ENCODE measurements at regions not wholly inside any gene's neighbourhood (a gene's known extent, or its start where the extent isn't known, plus 50 kb on each side); places are given as distances from the start of the nearest gene placed in this dataset.

- WGBS: 89% methylated on average over 10 of the region's 10 CpGs
These were observed 65.4 kb downstream of the UBIAD1 start for GRCh38 chr1:11338284-11338924.

DNA sequence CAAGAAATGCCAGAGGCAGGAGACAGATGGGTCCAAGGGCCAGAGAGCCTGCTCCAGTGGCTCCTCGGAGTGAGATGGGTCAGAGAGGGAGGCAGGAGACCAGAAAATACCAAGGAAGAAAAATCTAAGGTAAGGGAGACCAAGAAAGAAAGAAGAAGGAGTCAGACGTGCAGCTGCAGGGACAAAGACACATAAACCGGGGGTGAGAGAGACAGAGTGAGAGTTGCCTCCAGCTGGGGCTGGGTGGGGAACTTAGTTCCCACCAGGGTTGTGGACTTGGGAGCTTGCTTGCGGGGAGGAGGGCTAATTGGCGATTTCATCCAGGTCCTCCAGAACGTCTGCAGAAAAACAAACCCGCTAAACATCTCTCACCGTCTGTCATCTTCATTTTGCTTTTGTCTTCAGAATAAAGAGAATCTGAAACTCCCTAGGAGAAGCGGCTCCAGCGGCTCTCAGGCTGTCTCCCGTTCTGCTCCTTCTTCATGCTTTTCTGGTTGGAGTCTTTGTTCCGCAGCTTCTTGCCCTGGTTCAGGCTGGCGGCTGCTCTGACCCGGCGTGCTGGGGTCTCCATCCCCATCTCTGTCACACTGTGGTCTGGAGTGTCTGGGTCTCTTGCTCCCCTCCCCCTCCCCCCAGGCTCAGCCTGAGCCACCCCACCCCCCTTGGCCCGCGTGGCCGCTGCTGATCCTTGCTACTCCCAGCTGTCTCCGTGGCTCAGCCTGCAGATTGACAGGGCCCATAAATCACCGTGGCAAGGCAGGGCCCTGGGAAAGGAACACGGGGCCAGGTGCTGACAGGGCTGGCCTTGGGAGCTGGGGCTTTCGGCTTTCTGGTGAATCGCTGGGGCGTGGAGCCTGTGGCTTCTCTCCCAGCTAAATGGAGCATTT is 66.6 kb downstream of the UBIAD1 start:
- Histone ChIP-seq H3K36me3 (ENCODE audit: control insufficient read depth in 4 of 4, insufficient read depth in 3 of 4, low read depth in 1 of 4, low read length in 3 of 4) (no peaks in the 10 kb centered on the region), H3K4me1 (ENCODE audit: control insufficient read depth in 4 of 4, insufficient read depth in 4 of 4, low read length in 3 of 4) (no peaks in the 10 kb centered on the region), H3K27me3 (ENCODE audit: control insufficient read depth in 4 of 4, insufficient read depth in 4 of 4, low read length in 3 of 4) (no peaks in the 10 kb centered on the region), H3K4me3 (ENCODE audit: low read depth in 1 of 3, low read length in 3 of 3) (no peak overlapping the region), H3K9ac (ENCODE audit: low read depth in 1 of 2, low read length in 2 of 2) (no peak overlapping the region), H3K9me3 (ENCODE audit: control insufficient read depth in 4 of 4, low read length in 3 of 4) (no peaks in the 10 kb centered on the region), H3K27ac (ENCODE audit: low read depth in 1 of 2, low read length in 2 of 2) (no peak overlapping the region)
- DNase-seq (ENCODE audit: low spot score): no peak
- no peak for TF ChIP-seq JUND (IDR thresholded peaks at IDR 0.05)
- 28% methylated on average over 24 of the region's 24 CpGs for WGBS

More at GRCh38 chr1:11338284-11338924, 65.4 kb downstream of the UBIAD1 start:
- no peak overlapping the region for H3K9ac ChIP-seq (ENCODE audit: low read depth in 1 of 2, low read length in 2 of 2)
- DNase-seq (ENCODE audit: low spot score): no peak
- H3K4me1 ChIP-seq (ENCODE audit: control insufficient read depth in 4 of 4, insufficient read depth in 4 of 4, low read length in 3 of 4): no peaks in the 10 kb centered on the region
- no peak overlapping the region for H3K27ac ChIP-seq (ENCODE audit: low read depth in 1 of 2, low read length in 2 of 2)
- H3K36me3 ChIP-seq (ENCODE audit: control insufficient read depth in 4 of 4, insufficient read depth in 3 of 4, low read depth in 1 of 4, low read length in 3 of 4): no peaks in the 10 kb centered on the region
- no peak for TF ChIP-seq HNF4G (IDR thresholded peaks at IDR 0.05)
- TF ChIP-seq FOXA2 (IDR thresholded peaks at IDR 0.05): no peak
- TF ChIP-seq FOXA1 (IDR thresholded peaks at IDR 0.05): no peak
- TF ChIP-seq GABPA (IDR thresholded peaks at IDR 0.05 in 1 of 2, conservative IDR thresholded peaks at IDR 0.05 in 1 of 2): no peak
- no peak for TF ChIP-seq YY1 (IDR thresholded peaks at IDR 0.05)
- no peak for TF ChIP-seq NR2F2 (IDR thresholded peaks at IDR 0.05)
- TF ChIP-seq EGR1 (IDR thresholded peaks at IDR 0.05; ENCODE audit: low read depth in 2 of 2): no peak
- TF ChIP-seq, protein P1, sequence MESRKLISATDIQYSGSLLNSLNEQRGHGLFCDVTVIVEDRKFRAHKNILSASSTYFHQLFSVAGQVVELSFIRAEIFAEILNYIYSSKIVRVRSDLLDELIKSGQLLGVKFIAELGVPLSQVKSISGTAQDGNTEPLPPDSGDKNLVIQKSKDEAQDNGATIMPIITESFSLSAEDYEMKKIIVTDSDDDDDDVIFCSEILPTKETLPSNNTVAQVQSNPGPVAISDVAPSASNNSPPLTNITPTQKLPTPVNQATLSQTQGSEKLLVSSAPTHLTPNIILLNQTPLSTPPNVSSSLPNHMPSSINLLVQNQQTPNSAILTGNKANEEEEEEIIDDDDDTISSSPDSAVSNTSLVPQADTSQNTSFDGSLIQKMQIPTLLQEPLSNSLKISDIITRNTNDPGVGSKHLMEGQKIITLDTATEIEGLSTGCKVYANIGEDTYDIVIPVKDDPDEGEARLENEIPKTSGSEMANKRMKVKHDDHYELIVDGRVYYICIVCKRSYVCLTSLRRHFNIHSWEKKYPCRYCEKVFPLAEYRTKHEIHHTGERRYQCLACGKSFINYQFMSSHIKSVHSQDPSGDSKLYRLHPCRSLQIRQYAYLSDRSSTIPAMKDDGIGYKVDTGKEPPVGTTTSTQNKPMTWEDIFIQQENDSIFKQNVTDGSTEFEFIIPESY (IDR thresholded peaks at IDR 0.05): no peak
- TF ChIP-seq HNF4A (conservative IDR thresholded peaks at IDR 0.05): no peak
- TF ChIP-seq, protein P2, sequence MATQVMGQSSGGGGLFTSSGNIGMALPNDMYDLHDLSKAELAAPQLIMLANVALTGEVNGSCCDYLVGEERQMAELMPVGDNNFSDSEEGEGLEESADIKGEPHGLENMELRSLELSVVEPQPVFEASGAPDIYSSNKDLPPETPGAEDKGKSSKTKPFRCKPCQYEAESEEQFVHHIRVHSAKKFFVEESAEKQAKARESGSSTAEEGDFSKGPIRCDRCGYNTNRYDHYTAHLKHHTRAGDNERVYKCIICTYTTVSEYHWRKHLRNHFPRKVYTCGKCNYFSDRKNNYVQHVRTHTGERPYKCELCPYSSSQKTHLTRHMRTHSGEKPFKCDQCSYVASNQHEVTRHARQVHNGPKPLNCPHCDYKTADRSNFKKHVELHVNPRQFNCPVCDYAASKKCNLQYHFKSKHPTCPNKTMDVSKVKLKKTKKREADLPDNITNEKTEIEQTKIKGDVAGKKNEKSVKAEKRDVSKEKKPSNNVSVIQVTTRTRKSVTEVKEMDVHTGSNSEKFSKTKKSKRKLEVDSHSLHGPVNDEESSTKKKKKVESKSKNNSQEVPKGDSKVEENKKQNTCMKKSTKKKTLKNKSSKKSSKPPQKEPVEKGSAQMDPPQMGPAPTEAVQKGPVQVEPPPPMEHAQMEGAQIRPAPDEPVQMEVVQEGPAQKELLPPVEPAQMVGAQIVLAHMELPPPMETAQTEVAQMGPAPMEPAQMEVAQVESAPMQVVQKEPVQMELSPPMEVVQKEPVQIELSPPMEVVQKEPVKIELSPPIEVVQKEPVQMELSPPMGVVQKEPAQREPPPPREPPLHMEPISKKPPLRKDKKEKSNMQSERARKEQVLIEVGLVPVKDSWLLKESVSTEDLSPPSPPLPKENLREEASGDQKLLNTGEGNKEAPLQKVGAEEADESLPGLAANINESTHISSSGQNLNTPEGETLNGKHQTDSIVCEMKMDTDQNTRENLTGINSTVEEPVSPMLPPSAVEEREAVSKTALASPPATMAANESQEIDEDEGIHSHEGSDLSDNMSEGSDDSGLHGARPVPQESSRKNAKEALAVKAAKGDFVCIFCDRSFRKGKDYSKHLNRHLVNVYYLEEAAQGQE (IDR thresholded peaks at IDR 0.05): no peak
- TF ChIP-seq RAD21 (IDR thresholded peaks at IDR 0.05): no peak
- no peak overlapping the region for H3K4me3 ChIP-seq (ENCODE audit: low read depth in 1 of 3, low read length in 3 of 3)
- no peaks in the 10 kb centered on the region for H3K9me3 ChIP-seq (ENCODE audit: control insufficient read depth in 4 of 4, low read length in 3 of 4)
- no peaks in the 10 kb centered on the region for H3K27me3 ChIP-seq (ENCODE audit: control insufficient read depth in 4 of 4, insufficient read depth in 4 of 4, low read length in 3 of 4)
